ENCODE measurements at regions not wholly inside any gene's neighbourhood (a gene's known extent, or its start where the extent isn't known, plus 50 kb on each side); places are given as distances from the start of the nearest gene placed in this dataset.

DNA sequence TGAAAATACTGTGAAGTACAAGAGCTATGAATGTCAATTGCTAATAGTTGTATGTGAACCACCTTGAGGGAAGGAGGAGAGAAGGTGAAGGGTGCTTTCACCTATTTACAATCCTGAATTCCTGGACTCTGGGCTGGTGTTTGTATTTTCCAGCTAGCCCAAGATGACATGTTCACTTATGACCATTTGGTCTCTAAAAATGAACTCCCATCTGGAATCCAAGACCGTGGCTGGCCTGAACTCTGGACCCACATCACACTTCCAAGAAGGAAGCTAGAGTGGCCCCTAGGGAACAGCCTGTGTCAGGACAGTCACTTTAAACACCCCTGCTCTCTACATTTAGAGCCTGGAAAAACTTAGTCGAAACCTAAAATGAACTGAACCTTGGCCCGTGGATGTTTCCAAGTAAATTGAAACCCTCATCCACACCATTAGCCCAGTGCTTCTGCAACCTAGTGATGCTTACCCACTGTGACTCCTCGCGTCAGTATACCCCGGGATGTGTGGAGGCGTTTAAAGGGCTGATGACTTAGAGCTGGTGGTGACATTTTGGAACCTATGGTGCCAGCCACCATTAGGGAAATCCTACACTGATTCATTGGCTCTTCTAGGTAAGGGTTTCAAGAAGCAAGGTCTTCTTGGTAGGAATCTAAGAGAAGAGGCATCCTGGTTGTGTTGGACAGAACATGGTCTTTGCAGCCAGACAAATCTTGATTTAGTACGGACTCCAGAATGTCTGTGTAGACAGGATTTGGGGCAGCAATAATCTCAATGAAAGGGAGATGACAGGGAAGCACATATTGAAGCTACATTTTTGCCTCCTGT lies 171.5 kb upstream of the IRF2BP2 start (continued):
- peak in 1 of 2 experiments; percentile 59; a peak in 1 of 4 replicates for TF ChIP-seq TBL1XR1 (IDR thresholded peaks at IDR 0.05; ENCODE audit: low read length in 2 of 2)
- TF ChIP-seq BCOR (IDR thresholded peaks at IDR 0.05) = no peak
- no peak for TF ChIP-seq POLR2G (IDR thresholded peaks at IDR 0.05; ENCODE audit: low read depth, low read length)
- TF ChIP-seq TCF7L2 (IDR thresholded peaks at IDR 0.05; ENCODE audit: low read depth, low read length) = 0 out of 2 replicates have a peak, but pooled peaks have one; percentile 5
- TF ChIP-seq ARID1B (IDR thresholded peaks at IDR 0.05) = no peak
- no peak for TF ChIP-seq HNRNPK (IDR thresholded peaks at IDR 0.05; ENCODE audit: low read depth, low read length, poor library complexity, severe bottlenecking)
- no peak for TF ChIP-seq POLR2A (conservative IDR thresholded peaks at IDR 0.05)
- TF ChIP-seq, protein P1, sequence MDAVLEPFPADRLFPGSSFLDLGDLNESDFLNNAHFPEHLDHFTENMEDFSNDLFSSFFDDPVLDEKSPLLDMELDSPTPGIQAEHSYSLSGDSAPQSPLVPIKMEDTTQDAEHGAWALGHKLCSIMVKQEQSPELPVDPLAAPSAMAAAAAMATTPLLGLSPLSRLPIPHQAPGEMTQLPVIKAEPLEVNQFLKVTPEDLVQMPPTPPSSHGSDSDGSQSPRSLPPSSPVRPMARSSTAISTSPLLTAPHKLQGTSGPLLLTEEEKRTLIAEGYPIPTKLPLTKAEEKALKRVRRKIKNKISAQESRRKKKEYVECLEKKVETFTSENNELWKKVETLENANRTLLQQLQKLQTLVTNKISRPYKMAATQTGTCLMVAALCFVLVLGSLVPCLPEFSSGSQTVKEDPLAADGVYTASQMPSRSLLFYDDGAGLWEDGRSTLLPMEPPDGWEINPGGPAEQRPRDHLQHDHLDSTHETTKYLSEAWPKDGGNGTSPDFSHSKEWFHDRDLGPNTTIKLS (IDR thresholded peaks at IDR 0.05; ENCODE audit: borderline replicate concordance, low read depth) = no peak
- no peak for TF ChIP-seq ZNF57 (CRISPR knock-in tag; IDR thresholded peaks at IDR 0.05)
- no peak for TF ChIP-seq ZNF79 (CRISPR knock-in tag; IDR thresholded peaks at IDR 0.05; ENCODE audit: low read depth)
- TF ChIP-seq SRSF9 (IDR thresholded peaks at IDR 0.05; ENCODE audit: borderline replicate concordance, low read depth, low read length) = no peak
- TF ChIP-seq NFIC (IDR thresholded peaks at IDR 0.05) = no peak
- no peak for TF ChIP-seq CCNT2 (IDR thresholded peaks at IDR 0.05; ENCODE audit: borderline replicate concordance, extremely low read depth, insufficient read length, low read depth, low read length)
- TF ChIP-seq NR4A1 (CRISPR knock-in tag; IDR thresholded peaks at IDR 0.05) = 0 out of 2 replicates have a peak, but pooled peaks have one; percentile 22
- no peak for TF ChIP-seq NR4A1 (tag; IDR thresholded peaks at IDR 0.05)
- TF ChIP-seq ARID2 (IDR thresholded peaks at IDR 0.05) = no peak
- no peak for TF ChIP-seq CHD1 (IDR thresholded peaks at IDR 0.05; ENCODE audit: low read length)
- TF ChIP-seq NRF1 (conservative IDR thresholded peaks at IDR 0.05 in 1 of 2, IDR thresholded peaks at IDR 0.05 in 1 of 2) = peak in 1 of 2 experiments; percentile 20; a peak in 1 of 4 replicates
- TF ChIP-seq PHTF2 (CRISPR knock-in tag; IDR thresholded peaks at IDR 0.05) = peak; percentile 69; the same call in 1 of the 2 replicates
- 0 out of 2 replicates have a peak, but pooled peaks have one; percentile 66 for TF ChIP-seq ZNF76 (CRISPR knock-in tag; IDR thresholded peaks at IDR 0.05; ENCODE audit: borderline replicate concordance)
- no peak for TF ChIP-seq CBX1 (IDR thresholded peaks at IDR 0.05; ENCODE audit: low read depth)
- TF ChIP-seq, protein P2, sequence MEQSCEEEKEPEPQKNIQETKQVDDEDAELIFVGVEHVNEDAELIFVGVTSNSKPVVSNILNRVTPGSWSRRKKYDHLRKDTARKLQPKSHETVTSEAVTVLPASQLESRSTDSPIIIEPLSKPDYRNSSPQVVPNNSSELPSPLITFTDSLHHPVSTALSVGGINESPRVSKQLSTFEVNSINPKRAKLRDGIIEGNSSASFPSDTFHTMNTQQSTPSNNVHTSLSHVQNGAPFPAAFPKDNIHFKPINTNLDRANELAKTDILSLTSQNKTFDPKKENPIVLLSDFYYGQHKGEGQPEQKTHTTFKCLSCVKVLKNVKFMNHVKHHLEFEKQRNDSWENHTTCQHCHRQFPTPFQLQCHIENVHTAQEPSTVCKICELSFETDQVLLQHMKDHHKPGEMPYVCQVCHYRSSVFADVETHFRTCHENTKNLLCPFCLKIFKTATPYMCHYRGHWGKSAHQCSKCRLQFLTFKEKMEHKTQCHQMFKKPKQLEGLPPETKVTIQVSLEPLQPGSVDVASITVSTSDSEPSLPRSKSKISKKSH (CRISPR knock-in tag; IDR thresholded peaks at IDR 0.05) = no peak
- TF ChIP-seq, protein P3, sequence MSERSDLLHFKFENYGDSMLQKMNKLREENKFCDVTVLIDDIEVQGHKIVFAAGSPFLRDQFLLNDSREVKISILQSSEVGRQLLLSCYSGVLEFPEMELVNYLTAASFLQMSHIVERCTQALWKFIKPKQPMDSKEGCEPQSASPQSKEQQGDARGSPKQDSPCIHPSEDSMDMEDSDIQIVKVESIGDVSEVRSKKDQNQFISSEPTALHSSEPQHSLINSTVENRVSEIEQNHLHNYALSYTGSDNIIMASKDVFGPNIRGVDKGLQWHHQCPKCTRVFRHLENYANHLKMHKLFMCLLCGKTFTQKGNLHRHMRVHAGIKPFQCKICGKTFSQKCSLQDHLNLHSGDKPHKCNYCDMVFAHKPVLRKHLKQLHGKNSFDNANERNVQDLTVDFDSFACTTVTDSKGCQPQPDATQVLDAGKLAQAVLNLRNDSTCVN (CRISPR knock-in tag; IDR thresholded peaks at IDR 0.05) = 0 out of 2 replicates have a peak, but pooled peaks have one; percentile 68
- TF ChIP-seq, protein P4, sequence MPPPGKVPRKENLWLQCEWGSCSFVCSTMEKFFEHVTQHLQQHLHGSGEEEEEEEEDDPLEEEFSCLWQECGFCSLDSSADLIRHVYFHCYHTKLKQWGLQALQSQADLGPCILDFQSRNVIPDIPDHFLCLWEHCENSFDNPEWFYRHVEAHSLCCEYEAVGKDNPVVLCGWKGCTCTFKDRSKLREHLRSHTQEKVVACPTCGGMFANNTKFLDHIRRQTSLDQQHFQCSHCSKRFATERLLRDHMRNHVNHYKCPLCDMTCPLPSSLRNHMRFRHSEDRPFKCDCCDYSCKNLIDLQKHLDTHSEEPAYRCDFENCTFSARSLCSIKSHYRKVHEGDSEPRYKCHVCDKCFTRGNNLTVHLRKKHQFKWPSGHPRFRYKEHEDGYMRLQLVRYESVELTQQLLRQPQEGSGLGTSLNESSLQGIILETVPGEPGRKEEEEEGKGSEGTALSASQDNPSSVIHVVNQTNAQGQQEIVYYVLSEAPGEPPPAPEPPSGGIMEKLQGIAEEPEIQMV (tag; conservative IDR thresholded peaks at IDR 0.05; ENCODE audit: low read depth) = no peak

Measured in K562 (cell line).